ENCODE measurements at regions not wholly inside any gene's neighbourhood (a gene's known extent, or its start where the extent isn't known, plus 50 kb on each side); places are given as distances from the start of the nearest gene placed in this dataset.

DNA sequence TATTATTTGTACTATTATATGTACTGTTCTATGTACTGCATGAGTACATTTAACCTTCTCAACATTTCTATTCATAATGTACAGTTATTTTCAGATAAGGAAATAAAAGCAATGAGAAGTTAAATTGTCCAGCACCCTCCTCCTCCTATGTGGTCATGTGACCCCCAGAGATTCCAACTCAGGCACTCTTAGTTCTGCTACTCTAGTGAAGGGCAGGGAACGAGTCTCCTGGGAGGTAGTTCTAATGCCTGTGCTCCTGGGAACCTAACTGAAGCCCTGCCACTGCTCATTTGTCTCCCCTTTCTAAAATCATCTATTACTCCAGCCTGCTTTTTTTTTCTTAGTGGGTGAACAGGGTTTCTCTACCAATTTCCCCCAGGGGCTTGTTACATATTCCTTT lies 105.9 kb upstream of the GPRIN3 start:
- no peak overlapping the region for H3K4me3 ChIP-seq (ENCODE audit: control insufficient read depth, low read depth, low read length)
- no peak for DNase-seq (ENCODE audit: low read depth)
- TF ChIP-seq, protein P1, sequence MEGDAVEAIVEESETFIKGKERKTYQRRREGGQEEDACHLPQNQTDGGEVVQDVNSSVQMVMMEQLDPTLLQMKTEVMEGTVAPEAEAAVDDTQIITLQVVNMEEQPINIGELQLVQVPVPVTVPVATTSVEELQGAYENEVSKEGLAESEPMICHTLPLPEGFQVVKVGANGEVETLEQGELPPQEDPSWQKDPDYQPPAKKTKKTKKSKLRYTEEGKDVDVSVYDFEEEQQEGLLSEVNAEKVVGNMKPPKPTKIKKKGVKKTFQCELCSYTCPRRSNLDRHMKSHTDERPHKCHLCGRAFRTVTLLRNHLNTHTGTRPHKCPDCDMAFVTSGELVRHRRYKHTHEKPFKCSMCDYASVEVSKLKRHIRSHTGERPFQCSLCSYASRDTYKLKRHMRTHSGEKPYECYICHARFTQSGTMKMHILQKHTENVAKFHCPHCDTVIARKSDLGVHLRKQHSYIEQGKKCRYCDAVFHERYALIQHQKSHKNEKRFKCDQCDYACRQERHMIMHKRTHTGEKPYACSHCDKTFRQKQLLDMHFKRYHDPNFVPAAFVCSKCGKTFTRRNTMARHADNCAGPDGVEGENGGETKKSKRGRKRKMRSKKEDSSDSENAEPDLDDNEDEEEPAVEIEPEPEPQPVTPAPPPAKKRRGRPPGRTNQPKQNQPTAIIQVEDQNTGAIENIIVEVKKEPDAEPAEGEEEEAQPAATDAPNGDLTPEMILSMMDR (IDR thresholded peaks at IDR 0.05; ENCODE audit: control insufficient read depth, insufficient read depth, low read depth, low read length, missing control alignments): no peak

DNA sequence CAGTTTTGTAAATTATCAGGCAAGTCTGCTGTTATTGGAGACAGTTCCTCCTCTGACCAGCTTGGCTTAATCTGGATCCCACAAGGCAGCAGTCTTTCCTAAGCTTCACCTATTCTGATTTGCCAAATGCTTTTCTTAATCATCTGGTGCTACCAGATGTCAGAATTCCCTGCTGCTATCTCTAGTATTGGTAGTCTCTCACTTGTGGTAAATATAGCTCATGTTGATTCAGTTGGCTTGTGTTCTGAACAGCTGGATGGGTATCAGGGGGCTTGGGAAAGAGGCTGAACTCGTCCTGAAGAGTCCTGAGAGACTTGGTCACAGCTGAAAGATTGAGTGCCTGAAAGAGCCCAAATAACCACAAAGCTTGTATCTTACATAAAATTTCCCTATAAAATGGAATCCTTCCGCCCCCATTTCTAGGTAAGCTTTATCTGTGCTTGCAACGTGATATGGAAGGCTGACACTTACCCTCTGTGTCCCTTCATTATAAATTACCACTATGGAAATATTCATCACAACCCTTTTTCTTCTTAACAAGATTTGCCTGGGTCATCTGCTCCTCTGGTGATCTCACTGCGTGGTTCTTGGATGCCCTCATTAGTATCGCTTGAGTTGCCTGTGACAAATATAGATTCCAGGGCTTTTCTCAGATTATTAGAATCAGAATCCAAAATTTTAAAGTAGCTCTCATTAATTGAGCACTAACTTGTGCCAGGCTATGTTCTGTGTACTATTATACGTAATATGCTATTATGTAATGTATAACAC lies 104.1 kb upstream of the GPRIN3 start:
- H3K4me3 ChIP-seq (ENCODE audit: control insufficient read depth, low read depth, low read length): no peak overlapping the region
- TF ChIP-seq, protein P1 (IDR thresholded peaks at IDR 0.05; ENCODE audit: control insufficient read depth, insufficient read depth, low read depth, low read length, missing control alignments): no peak
- peak; percentile 5 for DNase-seq (ENCODE audit: low read depth)

DNA sequence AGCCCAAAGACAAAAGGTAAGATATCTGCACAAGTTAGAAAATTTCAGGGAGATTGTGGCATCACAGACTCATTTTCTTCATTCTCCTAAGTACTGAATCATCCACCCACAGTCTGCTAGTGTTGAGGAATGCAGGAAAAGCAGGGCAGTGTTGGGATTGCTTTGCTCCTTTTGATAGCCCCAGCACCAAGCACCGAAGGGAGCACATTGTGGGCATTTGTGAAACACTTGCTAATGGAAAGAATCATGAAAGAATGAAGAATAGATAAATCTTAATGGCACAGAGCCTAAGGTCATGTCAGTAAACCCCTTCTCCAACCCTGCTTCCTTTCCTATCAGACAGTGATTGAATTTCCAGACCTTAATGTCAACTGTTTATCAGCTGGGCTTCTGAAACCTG lies 103.1 kb upstream of the GPRIN3 start:
- DNase-seq (ENCODE audit: low read depth): peak; percentile 21
- TF ChIP-seq, protein P1 (IDR thresholded peaks at IDR 0.05; ENCODE audit: control insufficient read depth, insufficient read depth, low read depth, low read length, missing control alignments): no peak
- no peak overlapping the region for H3K4me3 ChIP-seq (ENCODE audit: control insufficient read depth, low read depth, low read length)

DNA sequence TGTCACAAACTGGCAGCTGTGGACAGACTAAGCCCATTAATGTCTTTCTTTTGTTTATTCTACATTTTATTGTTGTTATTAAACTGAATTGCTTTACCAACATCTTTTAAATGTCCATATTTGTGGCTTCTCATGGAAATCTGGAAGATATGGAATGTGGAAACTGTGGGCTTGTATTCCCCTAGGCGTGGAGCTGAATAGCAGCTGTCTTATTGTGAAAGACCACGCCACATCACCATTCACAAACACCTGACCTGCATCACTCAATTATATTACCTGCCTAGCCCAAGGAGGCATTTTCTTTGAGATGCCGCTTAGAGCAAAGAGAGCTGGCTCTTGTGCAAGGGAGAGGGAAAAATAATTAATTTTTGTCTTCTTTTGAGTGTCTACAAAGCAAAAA lies 96.9 kb upstream of the GPRIN3 start:
- peak; percentile 4 for DNase-seq (ENCODE audit: low read depth)
- H3K4me3 ChIP-seq (ENCODE audit: control insufficient read depth, low read depth, low read length): no peak overlapping the region
- TF ChIP-seq, protein P1 (IDR thresholded peaks at IDR 0.05; ENCODE audit: control insufficient read depth, insufficient read depth, low read depth, low read length, missing control alignments): no peak

DNA sequence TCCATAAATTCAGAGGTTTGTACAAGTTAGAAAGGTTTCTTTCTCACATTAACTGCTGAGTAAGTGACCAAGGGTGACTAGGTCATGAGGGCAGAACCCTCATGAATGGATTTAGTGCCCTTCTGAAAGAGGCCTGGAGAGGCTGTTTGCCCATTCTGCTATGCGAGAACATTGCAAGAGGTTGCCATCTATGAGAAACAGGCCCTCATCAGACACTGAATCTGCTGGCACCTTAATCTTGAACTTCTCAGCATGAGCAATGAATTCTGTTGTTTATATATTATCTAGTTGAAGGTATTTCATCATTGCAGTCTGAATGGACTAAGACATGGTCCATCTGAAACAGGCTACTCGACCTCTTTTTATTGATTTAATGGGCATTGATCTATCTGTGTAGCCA lies 96.2 kb upstream of the GPRIN3 start:
- DNase-seq (ENCODE audit: low read depth): no peak
- no peak overlapping the region for H3K4me3 ChIP-seq (ENCODE audit: control insufficient read depth, low read depth, low read length)
- TF ChIP-seq, protein P1 (IDR thresholded peaks at IDR 0.05; ENCODE audit: control insufficient read depth, insufficient read depth, low read depth, low read length, missing control alignments): no peak

DNA sequence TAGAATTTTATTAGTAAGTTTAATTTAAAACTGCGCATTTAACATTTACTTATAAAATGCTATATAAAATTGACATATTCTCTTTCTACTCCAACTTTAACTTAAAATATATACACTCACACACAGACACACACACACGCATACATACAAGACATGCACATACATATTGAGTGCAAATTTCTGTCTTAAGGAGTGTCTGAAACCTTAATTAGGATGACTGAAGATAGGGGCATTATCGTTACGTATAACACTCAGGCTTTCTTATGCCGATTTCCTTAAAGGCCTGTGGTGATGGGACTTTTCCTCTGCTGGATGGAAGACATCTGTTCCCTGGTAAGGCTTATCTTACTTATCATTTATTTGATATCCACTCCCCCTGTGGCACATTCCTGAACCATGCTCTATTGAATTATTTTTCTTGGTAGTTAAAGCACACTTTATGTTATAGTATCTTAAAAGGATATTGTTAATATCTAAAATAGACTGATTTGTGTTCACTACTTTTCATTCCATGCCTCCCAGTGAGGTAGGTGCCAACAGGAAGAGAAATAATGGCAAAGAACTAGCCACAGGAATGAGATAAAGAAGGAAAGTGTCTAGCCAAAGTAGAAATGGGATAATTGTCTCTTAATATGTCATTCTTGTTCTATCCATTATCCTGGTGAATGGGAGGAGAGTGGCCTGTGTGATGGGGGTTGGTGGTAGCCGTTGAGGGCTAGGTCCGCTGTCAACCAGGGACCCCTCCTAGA lies 92.9 kb upstream of the GPRIN3 start:
- no peak overlapping the region for H3K4me3 ChIP-seq (ENCODE audit: control insufficient read depth, low read depth, low read length)
- DNase-seq (ENCODE audit: low read depth): no peak
- TF ChIP-seq, protein P1 (IDR thresholded peaks at IDR 0.05; ENCODE audit: control insufficient read depth, insufficient read depth, low read depth, low read length, missing control alignments): no peak
